Peyer's patch (tissue), 4 donors: ENCODE measurements at regions not wholly inside any gene's neighbourhood (a gene's known extent, or its start where the extent isn't known, plus 50 kb on each side); places are given as distances from the start of the nearest gene placed in this dataset.

Experiments
- DNase-seq, 3 donors: peaks; one replicate each; pipeline ENCODE4 v3.0.0-alpha.2; 2017 to 2019
- H3K27ac ChIP-seq, 4 donors: fragments of 200-600 bp; sonication (generic); one replicate each; pipeline ENCODE4 v1.5.1; 2016 to 2019
- H3K27me3 ChIP-seq, 2 donors: fragments of 200-600 bp; sonication (generic); one replicate each; pipeline ENCODE4 v1.5.1; 2019
- H3K36me3 ChIP-seq, 3 donors: fragments of 200-600 bp; sonication (generic); one replicate each; pipeline ENCODE4 v1.5.1; 2016 to 2019
- H3K4me1 ChIP-seq, 4 donors: fragments of 200-600 bp; sonication (generic); one replicate each; pipeline ENCODE4 v1.5.1; 2016 to 2019
- H3K4me3 ChIP-seq, 4 donors: fragments of 200-600 bp; sonication (generic); 1 replicate in 3 of 4; 2 replicates in 1 of 4; pipeline ENCODE4 v1.5.1; 2016 to 2019; ENCODE audit warnings: mild to moderate bottlenecking in 1 of 4
- H3K9me3 ChIP-seq, 4 donors: fragments of 200-600 bp; sonication (generic); one replicate each; pipeline ENCODE4 v1.5.1; 2016 to 2019; ENCODE audit warnings: mild to moderate bottlenecking in 1 of 4
- CTCF ChIP-seq, 6 experiments: fragments of 450-650 bp in 4 of 6; fragments of 200-600 bp in 2 of 6; sonication (generic) in 1 of 6; IDR thresholded peaks; one replicate each; pipeline ENCODE4 v1.5.1; 2017 to 2019; ENCODE audit warnings: antibody characterized with exemption in 6 of 6, mild to moderate bottlenecking in 3 of 6, moderate library complexity in 1 of 6
- POLR2A ChIP-seq, 2 donors: fragments of 450-650 bp; IDR thresholded peaks; one replicate each; pipeline ENCODE4 v1.5.1; 2017; ENCODE audit warnings: antibody characterized with exemption in 2 of 2, mild to moderate bottlenecking in 2 of 2, moderate library complexity in 2 of 2

GRCh38 chr11:25988178-25988577 is 343.8 kb upstream of the ANO3 start:
- no peaks in the 10 kb centered on the region for H3K36me3 ChIP-seq
- TF ChIP-seq POLR2A (IDR thresholded peaks at IDR 0.05) (no peak), CTCF (IDR thresholded peaks at IDR 0.05) (no peak)
- no peak for DNase-seq
- H3K4me1 ChIP-seq, result no peaks in the 10 kb centered on the region
- no peaks in the 10 kb centered on the region for H3K27me3 ChIP-seq
- H3K27ac ChIP-seq, result no peak overlapping the region
- no peak overlapping the region for H3K4me3 ChIP-seq
- H3K9me3 ChIP-seq, result no peaks in the 10 kb centered on the region

GRCh38 chr11:25990406-25990805 is 341.5 kb upstream of the ANO3 start:
- DNase-seq, result no peak
- no peaks in the 10 kb centered on the region for H3K4me1 ChIP-seq
- no peaks in the 10 kb centered on the region for H3K36me3 ChIP-seq
- H3K27ac ChIP-seq, result no peak overlapping the region
- no peaks in the 10 kb centered on the region for H3K9me3 ChIP-seq
- H3K4me3 ChIP-seq, result no peak overlapping the region
- no peaks in the 10 kb centered on the region for H3K27me3 ChIP-seq
- no peak for TF ChIP-seq POLR2A (IDR thresholded peaks at IDR 0.05)
- TF ChIP-seq CTCF (IDR thresholded peaks at IDR 0.05), result no peak

GRCh38 chr11:25991476-25991875 is 340.5 kb upstream of the ANO3 start:
- Histone ChIP-seq H3K36me3 (no peaks in the 10 kb centered on the region), H3K27ac (no peak overlapping the region), H3K4me3 (no peak overlapping the region), H3K27me3 (no peaks in the 10 kb centered on the region), H3K4me1 (no peaks in the 10 kb centered on the region), H3K9me3 (no peaks in the 10 kb centered on the region)
- DNase-seq, result no peak
- TF ChIP-seq CTCF (IDR thresholded peaks at IDR 0.05), result no peak
- TF ChIP-seq POLR2A (IDR thresholded peaks at IDR 0.05), result no peak

GRCh38 chr11:25992294-25992693 is 339.6 kb upstream of the ANO3 start:
- no peak for DNase-seq
- no peak for TF ChIP-seq POLR2A (IDR thresholded peaks at IDR 0.05)
- no peak for TF ChIP-seq CTCF (IDR thresholded peaks at IDR 0.05)

GRCh38 chr11:25993016-25993415 is 338.9 kb upstream of the ANO3 start:
- Histone ChIP-seq H3K9me3 (no peaks in the 10 kb centered on the region), H3K36me3 (no peaks in the 10 kb centered on the region), H3K27me3 (no peaks in the 10 kb centered on the region), H3K27ac (no peak overlapping the region), H3K4me3 (no peak overlapping the region), H3K4me1 (no peaks in the 10 kb centered on the region)
- TF ChIP-seq POLR2A (IDR thresholded peaks at IDR 0.05), result no peak
- no peak for TF ChIP-seq CTCF (IDR thresholded peaks at IDR 0.05)
- DNase-seq, result no peak

More at GRCh38 chr11:25992294-25992693, 339.6 kb upstream of the ANO3 start:
- Histone ChIP-seq H3K36me3 (no peaks in the 10 kb centered on the region), H3K9me3 (no peaks in the 10 kb centered on the region), H3K27me3 (no peaks in the 10 kb centered on the region), H3K4me3 (no peak overlapping the region), H3K27ac (no peak overlapping the region), H3K4me1 (no peaks in the 10 kb centered on the region)

- Histone ChIP-seq H3K9me3 (no peaks in the 10 kb centered on the region), H3K27me3 (no peaks in the 10 kb centered on the region), H3K36me3 (no peaks in the 10 kb centered on the region), H3K4me3 (no peak overlapping the region), H3K27ac (no peak overlapping the region), H3K4me1 (no peaks in the 10 kb centered on the region)
- no peak for TF ChIP-seq POLR2A (IDR thresholded peaks at IDR 0.05)
- TF ChIP-seq CTCF (IDR thresholded peaks at IDR 0.05), result no peak
- no peak for DNase-seq
These were observed 320.5 kb upstream of the ANO3 start for GRCh38 chr11:26011474-26011873.
